Neural progenitor cell (in vitro differentiated cells): ENCODE measurements at regions not wholly inside any gene's neighbourhood (a gene's known extent, or its start where the extent isn't known, plus 50 kb on each side); places are given as distances from the start of the nearest gene placed in this dataset.

Source experiments
- CTCF ChIP-seq: fragments of 200-600 bp; sonication (generic); IDR thresholded peaks from 2 replicates; pipeline ENCODE4 v1.5.1; 2017; ENCODE audit warnings: antibody characterized with exemption, mild to moderate bottlenecking
- EZH2 ChIP-seq: fragments of 200-600 bp; sonication (generic); IDR thresholded peaks from 2 replicates; pipeline ENCODE4 v1.6.1; 2017; ENCODE audit warnings: antibody characterized with exemption, mild to moderate bottlenecking, moderate library complexity

DNA sequence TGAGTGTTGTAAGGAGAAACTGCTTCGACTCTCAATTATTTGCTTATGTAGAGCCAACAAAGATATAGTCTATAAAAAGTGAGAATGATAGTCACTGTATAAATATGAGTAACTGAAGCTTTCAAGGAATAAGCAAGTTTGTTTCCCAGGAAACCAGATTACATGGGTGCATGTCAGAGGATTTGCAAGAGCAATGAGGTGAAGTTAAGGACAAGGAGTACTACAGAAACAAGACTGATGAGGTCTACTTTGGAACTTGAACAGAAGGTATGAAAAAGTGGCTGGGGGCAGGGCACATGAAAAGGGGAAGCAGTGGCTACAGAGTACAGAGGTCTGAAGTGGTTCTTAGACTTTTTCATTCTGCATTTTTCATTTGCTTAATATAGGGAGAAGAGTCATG lies 321.0 kb upstream of the CXXC4 start:
- TF ChIP-seq CTCF (no peak), EZH2 (no peak)
